C4-2B (cell line): ENCODE measurements at regions not wholly inside any gene's neighbourhood (a gene's known extent, or its start where the extent isn't known, plus 50 kb on each side); places are given as distances from the start of the nearest gene placed in this dataset.
"Not testable (repeated sequence)": the region's sequence is repeated elsewhere in the genome, so short reads cannot be mapped to it uniquely, and the experiment has no call there.

Source experiments
- CTCF ChIP-seq: fragments of 450-650 bp; conservative IDR thresholded peaks from 2 replicates; pipeline ENCODE4 v1.5.1; 2017; ENCODE audit warnings: mild to moderate bottlenecking
- ZFX ChIP-seq: fragments of 450-650 bp; IDR thresholded peaks from 2 replicates; pipeline ENCODE4 v1.6.1; 2017

GRCh38 chr3:8068135-8068534 lies 433.5 kb upstream of the LMCD1 start:
- not testable (repeated sequence) for TF ChIP-seq CTCF, ZFX
